ENCODE measurements at regions not wholly inside any gene's neighbourhood (a gene's known extent, or its start where the extent isn't known, plus 50 kb on each side); places are given as distances from the start of the nearest gene placed in this dataset.

DNA sequence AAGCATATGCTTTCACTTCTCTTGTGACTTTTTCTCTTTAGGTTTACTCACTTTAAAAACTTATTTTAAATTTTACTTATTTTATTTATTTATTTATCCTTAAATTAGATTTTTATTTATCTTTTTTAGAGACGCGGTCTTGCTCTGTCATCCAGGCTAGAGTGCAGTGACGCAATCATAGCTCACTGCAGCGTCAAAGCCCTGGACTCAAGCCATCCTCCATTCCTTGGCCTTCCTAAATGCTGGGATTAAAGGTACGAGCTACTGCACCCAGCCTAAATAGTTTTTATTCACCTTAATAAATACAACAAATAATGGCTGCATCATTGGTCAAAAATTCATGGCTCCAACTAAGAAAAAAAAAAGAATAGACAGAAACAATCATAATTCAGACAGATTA is 415.7 kb upstream of the FIGN start:
- TF ChIP-seq, protein P1, sequence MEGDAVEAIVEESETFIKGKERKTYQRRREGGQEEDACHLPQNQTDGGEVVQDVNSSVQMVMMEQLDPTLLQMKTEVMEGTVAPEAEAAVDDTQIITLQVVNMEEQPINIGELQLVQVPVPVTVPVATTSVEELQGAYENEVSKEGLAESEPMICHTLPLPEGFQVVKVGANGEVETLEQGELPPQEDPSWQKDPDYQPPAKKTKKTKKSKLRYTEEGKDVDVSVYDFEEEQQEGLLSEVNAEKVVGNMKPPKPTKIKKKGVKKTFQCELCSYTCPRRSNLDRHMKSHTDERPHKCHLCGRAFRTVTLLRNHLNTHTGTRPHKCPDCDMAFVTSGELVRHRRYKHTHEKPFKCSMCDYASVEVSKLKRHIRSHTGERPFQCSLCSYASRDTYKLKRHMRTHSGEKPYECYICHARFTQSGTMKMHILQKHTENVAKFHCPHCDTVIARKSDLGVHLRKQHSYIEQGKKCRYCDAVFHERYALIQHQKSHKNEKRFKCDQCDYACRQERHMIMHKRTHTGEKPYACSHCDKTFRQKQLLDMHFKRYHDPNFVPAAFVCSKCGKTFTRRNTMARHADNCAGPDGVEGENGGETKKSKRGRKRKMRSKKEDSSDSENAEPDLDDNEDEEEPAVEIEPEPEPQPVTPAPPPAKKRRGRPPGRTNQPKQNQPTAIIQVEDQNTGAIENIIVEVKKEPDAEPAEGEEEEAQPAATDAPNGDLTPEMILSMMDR (IDR thresholded peaks at IDR 0.05): no peak
- Mint-ChIP-seq H3K4me3 (no peak overlapping the region), H3K27me3 (ENCODE audit: insufficient read depth) (no peaks in the 10 kb centered on the region), H3K9me3 (peaks cover 19% of the 10 kb centered on the region), H3K4me1 (ENCODE audit: low read depth) (no peaks in the 10 kb centered on the region), H3K27ac (no peak overlapping the region), H3K36me3 (ENCODE audit: low read depth) (no peaks in the 10 kb centered on the region)
- DNase-seq: no peak

DNA sequence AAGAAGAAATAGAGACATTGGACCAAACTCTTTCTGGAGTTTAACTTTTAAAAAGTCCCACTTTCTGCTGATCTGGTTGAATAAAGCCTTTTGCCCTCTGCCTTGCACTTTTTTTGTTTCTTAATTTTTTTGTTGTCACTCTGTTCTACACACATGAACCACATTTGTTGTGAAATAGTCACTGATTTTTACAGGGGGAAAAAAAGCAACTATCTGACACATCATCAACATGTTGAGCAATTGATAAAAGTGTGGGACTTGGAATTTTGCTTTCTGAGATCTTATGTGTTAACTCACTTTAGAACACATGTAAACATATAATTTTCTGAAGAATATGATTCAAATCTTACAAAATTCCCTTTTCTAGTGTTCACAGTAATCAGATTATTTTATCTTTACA is 414.8 kb upstream of the FIGN start:
- no peak for DNase-seq
- Mint-ChIP-seq H3K36me3 (ENCODE audit: low read depth) (no peaks in the 10 kb centered on the region), H3K27me3 (ENCODE audit: insufficient read depth) (no peaks in the 10 kb centered on the region), H3K9me3 (peaks cover 23% of the 10 kb centered on the region), H3K4me1 (ENCODE audit: low read depth) (no peaks in the 10 kb centered on the region), H3K4me3 (no peak overlapping the region), H3K27ac (no peak overlapping the region)
- TF ChIP-seq, protein P1 (IDR thresholded peaks at IDR 0.05): no peak

DNA sequence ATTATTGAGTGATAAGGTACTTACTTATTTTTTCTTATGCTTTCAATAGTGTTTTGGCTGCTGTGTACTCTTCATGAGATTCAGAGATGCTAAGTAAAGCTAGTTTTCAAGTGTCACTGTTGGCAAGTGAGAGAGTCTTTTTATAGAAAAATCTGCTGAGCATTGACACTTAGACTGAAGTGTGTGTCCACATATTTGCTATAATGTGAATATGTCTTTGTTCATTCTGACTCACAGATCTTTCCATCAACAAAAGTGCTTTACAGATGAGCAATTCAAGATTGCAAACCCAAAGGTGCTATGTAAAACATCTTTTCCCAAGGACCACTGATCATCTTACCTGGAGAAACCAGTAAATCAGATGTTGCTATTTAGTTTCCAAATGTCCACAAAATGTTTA is 410.6 kb upstream of the FIGN start:
- no peaks in the 10 kb centered on the region for H3K36me3 Mint-ChIP-seq (ENCODE audit: low read depth)
- DNase-seq: no peak
- no peak overlapping the region for H3K27ac Mint-ChIP-seq
- no peaks in the 10 kb centered on the region for H3K27me3 Mint-ChIP-seq (ENCODE audit: insufficient read depth)
- H3K9me3 Mint-ChIP-seq: peaks cover 24% of the 10 kb centered on the region
- TF ChIP-seq, protein P1 (IDR thresholded peaks at IDR 0.05): no peak
- no peaks in the 10 kb centered on the region for H3K4me1 Mint-ChIP-seq (ENCODE audit: low read depth)
- no peak overlapping the region for H3K4me3 Mint-ChIP-seq

DNA sequence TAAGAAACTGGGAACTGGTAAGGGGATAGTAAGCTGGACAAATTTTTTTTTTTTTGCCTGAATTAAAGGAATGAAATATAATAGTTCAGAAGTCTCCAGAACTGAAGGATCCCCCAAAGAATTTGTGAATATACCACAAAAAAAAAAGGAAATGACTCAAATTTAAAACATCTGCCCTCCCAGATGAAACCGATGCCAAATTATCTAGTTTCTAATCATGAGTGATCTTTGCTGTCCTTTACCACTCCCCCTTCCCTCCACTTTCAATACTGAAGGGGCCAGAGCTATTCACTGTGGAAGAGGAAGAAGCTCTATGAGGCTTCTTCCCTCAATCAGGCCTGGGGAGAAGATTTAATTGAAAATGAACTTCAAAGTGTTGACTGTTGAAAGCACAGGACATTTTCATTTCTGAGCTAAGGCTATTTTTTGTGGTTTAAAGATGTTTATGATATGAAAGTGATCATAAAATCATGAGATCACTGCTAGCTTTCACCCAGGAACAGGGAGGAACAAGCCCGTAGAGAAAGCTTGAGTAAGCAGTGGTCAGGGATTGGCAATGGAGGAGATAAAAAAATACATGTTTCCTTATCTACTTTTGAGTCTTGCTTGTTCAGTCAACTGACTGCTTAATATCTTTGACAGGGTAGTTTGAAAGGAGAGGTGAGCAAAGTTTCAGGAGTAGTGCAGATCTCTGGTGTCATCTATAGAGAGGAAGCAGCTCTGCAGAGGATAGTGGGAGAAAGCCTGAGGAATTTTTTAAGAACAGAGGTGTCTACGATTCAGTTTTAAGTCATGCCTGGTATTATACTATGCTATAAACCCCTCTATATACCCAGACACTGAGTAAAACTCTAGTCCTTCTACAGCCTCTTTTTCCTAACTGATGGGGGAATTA is 409.5 kb upstream of the FIGN start:
- TF ChIP-seq, protein P1 (IDR thresholded peaks at IDR 0.05): no peak
- DNase-seq: no peak
- H3K9me3 Mint-ChIP-seq: peaks cover 28% of the 10 kb centered on the region
- no peaks in the 10 kb centered on the region for H3K36me3 Mint-ChIP-seq (ENCODE audit: low read depth)
- no peaks in the 10 kb centered on the region for H3K4me1 Mint-ChIP-seq (ENCODE audit: low read depth)
- no peak overlapping the region for H3K4me3 Mint-ChIP-seq
- H3K27ac Mint-ChIP-seq: no peak overlapping the region; the same call in 1 of the 2 replicates
- H3K27me3 Mint-ChIP-seq (ENCODE audit: insufficient read depth): no peaks in the 10 kb centered on the region

DNA sequence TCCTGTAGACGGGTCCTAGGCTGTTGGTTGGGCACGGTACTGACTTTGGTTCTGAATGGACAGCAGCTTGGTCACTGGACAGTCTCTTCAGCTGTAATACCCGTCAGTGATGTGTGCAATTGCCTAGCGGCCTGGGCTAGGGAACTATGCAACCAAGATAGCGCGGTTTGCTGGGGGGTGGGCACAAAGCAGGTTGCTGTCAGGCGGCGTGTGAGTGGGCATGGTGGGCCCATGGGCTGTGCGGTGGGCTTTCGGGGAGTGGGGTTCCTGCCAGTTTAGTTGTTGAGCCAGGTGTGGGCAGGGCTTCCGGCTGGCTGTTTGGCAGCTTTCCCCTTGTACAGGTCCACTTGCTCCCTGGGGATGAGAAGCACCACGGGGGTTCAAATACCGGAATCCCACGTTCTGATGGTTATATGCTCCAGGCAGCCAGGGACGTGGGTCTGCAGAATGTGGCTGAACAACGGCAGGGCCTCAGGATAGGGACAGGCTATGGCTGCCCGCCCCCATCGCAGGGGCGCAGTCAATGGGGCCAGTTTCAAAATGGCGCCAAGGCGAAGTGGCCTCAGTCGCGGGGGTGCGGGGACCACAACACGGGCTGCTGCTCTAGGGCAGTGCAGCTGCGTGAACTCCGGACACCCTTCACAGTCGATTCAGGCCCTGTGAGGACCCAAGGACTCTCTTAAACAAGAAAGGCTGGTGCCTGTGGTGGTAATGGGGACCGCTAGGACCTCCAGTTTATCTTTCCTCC is 407.5 kb upstream of the FIGN start:
- no peaks in the 10 kb centered on the region for H3K27me3 Mint-ChIP-seq (ENCODE audit: insufficient read depth)
- TF ChIP-seq, protein P1 (IDR thresholded peaks at IDR 0.05): no peak
- H3K9me3 Mint-ChIP-seq: peaks cover 24% of the 10 kb centered on the region
- H3K27ac Mint-ChIP-seq: no peak overlapping the region
- no peak overlapping the region for H3K4me3 Mint-ChIP-seq
- H3K36me3 Mint-ChIP-seq (ENCODE audit: low read depth): no peaks in the 10 kb centered on the region
- H3K4me1 Mint-ChIP-seq (ENCODE audit: low read depth): no peaks in the 10 kb centered on the region
- no peak for DNase-seq
